ENCODE measurements at regions not wholly inside any gene's neighbourhood (a gene's known extent, or its start where the extent isn't known, plus 50 kb on each side); places are given as distances from the start of the nearest gene placed in this dataset.

- TF ChIP-seq CTCF (conservative IDR thresholded peaks at IDR 0.05; ENCODE audit: low read length) (no peak), EZH2phosphoT487 (IDR thresholded peaks at IDR 0.05; ENCODE audit: borderline replicate concordance) (no peak)
Measured at GRCh38 chr14:103209506-103209905, 86.2 kb downstream of the TNFAIP2 start.
